ENCODE measurements at regions not wholly inside any gene's neighbourhood (a gene's known extent, or its start where the extent isn't known, plus 50 kb on each side); places are given as distances from the start of the nearest gene placed in this dataset.
"Not testable (repeated sequence)": the region's sequence is repeated elsewhere in the genome, so short reads cannot be mapped to it uniquely, and the experiment has no call there.

GRCh38 chr3:152891678-152892077, 56.7 kb downstream of the P2RY1 start:
- no peaks in the 10 kb centered on the region for H3K36me3 ChIP-seq (ENCODE audit: control insufficient read depth in 5 of 5, insufficient read depth in 5 of 5, low read length in 5 of 5)
- no peaks in the 10 kb centered on the region for H3K27me3 ChIP-seq (ENCODE audit: control insufficient read depth in 5 of 5, insufficient read depth in 4 of 5, low read length in 5 of 5)
- H3K4me1 ChIP-seq (ENCODE audit: control insufficient read depth in 5 of 5, insufficient read depth in 5 of 5, low read length in 5 of 5) = no peaks in the 10 kb centered on the region
- no peak overlapping the region for H3K4me3 ChIP-seq (ENCODE audit: low read depth in 1 of 5, low read length in 5 of 5)
- no peaks in the 10 kb centered on the region for H3K9me3 ChIP-seq (ENCODE audit: control insufficient read depth in 5 of 5, low read length in 5 of 5)
- no peak overlapping the region for H3K9ac ChIP-seq (ENCODE audit: low read length in 5 of 5)
- H3K27ac ChIP-seq (ENCODE audit: low read depth, low read length) = no peak overlapping the region

GRCh38 chr3:152892446-152892845, 57.5 kb downstream of the P2RY1 start:
- H3K9ac ChIP-seq (ENCODE audit: low read length in 5 of 5) = no peak overlapping the region
- no peak overlapping the region for H3K27ac ChIP-seq (ENCODE audit: low read depth, low read length)
- H3K4me3 ChIP-seq (ENCODE audit: low read depth in 1 of 5, low read length in 5 of 5) = no peak overlapping the region
- H3K4me1 ChIP-seq (ENCODE audit: control insufficient read depth in 5 of 5, insufficient read depth in 5 of 5, low read length in 5 of 5) = no peaks in the 10 kb centered on the region
- H3K9me3 ChIP-seq (ENCODE audit: control insufficient read depth in 5 of 5, low read length in 5 of 5) = no peaks in the 10 kb centered on the region
- no peaks in the 10 kb centered on the region for H3K27me3 ChIP-seq (ENCODE audit: control insufficient read depth in 5 of 5, insufficient read depth in 4 of 5, low read length in 5 of 5)
- no peaks in the 10 kb centered on the region for H3K36me3 ChIP-seq (ENCODE audit: control insufficient read depth in 5 of 5, insufficient read depth in 5 of 5, low read length in 5 of 5)

GRCh38 chr3:152893647-152894046, 58.7 kb downstream of the P2RY1 start:
- no peaks in the 10 kb centered on the region for H3K27me3 ChIP-seq (ENCODE audit: control insufficient read depth in 5 of 5, insufficient read depth in 4 of 5, low read length in 5 of 5)
- no peaks in the 10 kb centered on the region for H3K9me3 ChIP-seq (ENCODE audit: control insufficient read depth in 5 of 5, low read length in 5 of 5)
- no peak overlapping the region for H3K9ac ChIP-seq (ENCODE audit: low read length in 5 of 5)
- H3K4me3 ChIP-seq (ENCODE audit: low read depth in 1 of 5, low read length in 5 of 5) = no peak overlapping the region
- no peaks in the 10 kb centered on the region for H3K36me3 ChIP-seq (ENCODE audit: control insufficient read depth in 5 of 5, insufficient read depth in 5 of 5, low read length in 5 of 5)
- no peak overlapping the region for H3K27ac ChIP-seq (ENCODE audit: low read depth, low read length)
- H3K4me1 ChIP-seq (ENCODE audit: control insufficient read depth in 5 of 5, insufficient read depth in 5 of 5, low read length in 5 of 5) = no peaks in the 10 kb centered on the region

- no peaks in the 10 kb centered on the region for H3K36me3 ChIP-seq (ENCODE audit: control insufficient read depth in 5 of 5, insufficient read depth in 5 of 5, low read length in 5 of 5)
- H3K9ac ChIP-seq (ENCODE audit: low read length in 5 of 5) = no peak overlapping the region
- H3K27me3 ChIP-seq (ENCODE audit: control insufficient read depth in 5 of 5, insufficient read depth in 4 of 5, low read length in 5 of 5) = no peaks in the 10 kb centered on the region
- no peak overlapping the region for H3K4me3 ChIP-seq (ENCODE audit: low read depth in 1 of 5, low read length in 5 of 5)
- H3K27ac ChIP-seq (ENCODE audit: low read depth, low read length) = no peak overlapping the region
- no peaks in the 10 kb centered on the region for H3K9me3 ChIP-seq (ENCODE audit: control insufficient read depth in 5 of 5, low read length in 5 of 5)
- no peaks in the 10 kb centered on the region for H3K4me1 ChIP-seq (ENCODE audit: control insufficient read depth in 5 of 5, insufficient read depth in 5 of 5, low read length in 5 of 5)
Measured at GRCh38 chr3:152899306-152899705, 64.4 kb downstream of the P2RY1 start.

- Histone ChIP-seq H3K27me3 (ENCODE audit: control insufficient read depth in 5 of 5, insufficient read depth in 4 of 5, low read length in 5 of 5) (no peaks in the 10 kb centered on the region), H3K36me3 (ENCODE audit: control insufficient read depth in 5 of 5, insufficient read depth in 5 of 5, low read length in 5 of 5) (no peaks in the 10 kb centered on the region), H3K27ac (ENCODE audit: low read depth, low read length) (no peak overlapping the region), H3K4me3 (ENCODE audit: low read depth in 1 of 5, low read length in 5 of 5) (no peak overlapping the region), H3K4me1 (ENCODE audit: control insufficient read depth in 5 of 5, insufficient read depth in 5 of 5, low read length in 5 of 5) (no peaks in the 10 kb centered on the region), H3K9me3 (ENCODE audit: control insufficient read depth in 5 of 5, low read length in 5 of 5) (no peaks in the 10 kb centered on the region), H3K9ac (ENCODE audit: low read length in 5 of 5) (no peak overlapping the region)
Measured at GRCh38 chr3:152902141-152902669, 67.3 kb downstream of the P2RY1 start.

GRCh38 chr3:152905631-152906030, 70.7 kb downstream of the P2RY1 start:
- no peak overlapping the region for H3K27ac ChIP-seq (ENCODE audit: low read depth, low read length)
- no peaks in the 10 kb centered on the region for H3K36me3 ChIP-seq (ENCODE audit: control insufficient read depth in 5 of 5, insufficient read depth in 5 of 5, low read length in 5 of 5)
- H3K9me3 ChIP-seq (ENCODE audit: control insufficient read depth in 5 of 5, low read length in 5 of 5) = no peaks in the 10 kb centered on the region
- no peak overlapping the region for H3K9ac ChIP-seq (ENCODE audit: low read length in 5 of 5)
- peaks cover 0 to 8% (median 0%) of the 10 kb centered on the region in 5 donors for H3K4me1 ChIP-seq (ENCODE audit: control insufficient read depth in 5 of 5, insufficient read depth in 5 of 5, low read length in 5 of 5)
- no peaks in the 10 kb centered on the region for H3K27me3 ChIP-seq (ENCODE audit: control insufficient read depth in 5 of 5, insufficient read depth in 4 of 5, low read length in 5 of 5)
- no peak overlapping the region for H3K4me3 ChIP-seq (ENCODE audit: low read depth in 1 of 5, low read length in 5 of 5)

GRCh38 chr3:152909180-152909883, 74.4 kb downstream of the P2RY1 start:
- no peak overlapping the region for H3K27ac ChIP-seq (ENCODE audit: low read depth, low read length)
- no peaks in the 10 kb centered on the region for H3K27me3 ChIP-seq (ENCODE audit: control insufficient read depth in 5 of 5, insufficient read depth in 4 of 5, low read length in 5 of 5)
- H3K4me3 ChIP-seq (ENCODE audit: low read depth in 1 of 5, low read length in 5 of 5) = no peak overlapping the region
- H3K4me1 ChIP-seq (ENCODE audit: control insufficient read depth in 5 of 5, insufficient read depth in 5 of 5, low read length in 5 of 5) = peaks cover 0 to 8% (median 0%) of the 10 kb centered on the region in 5 donors
- peaks cover 0 to 3% (median 0%) of the 10 kb centered on the region in 5 donors for H3K9me3 ChIP-seq (ENCODE audit: control insufficient read depth in 5 of 5, low read length in 5 of 5)
- no peak overlapping the region for H3K9ac ChIP-seq (ENCODE audit: low read length in 5 of 5)
- H3K36me3 ChIP-seq (ENCODE audit: control insufficient read depth in 5 of 5, insufficient read depth in 5 of 5, low read length in 5 of 5) = no peaks in the 10 kb centered on the region

GRCh38 chr3:152910211-152910610, 75.3 kb downstream of the P2RY1 start:
- peaks cover 0 to 8% (median 0%) of the 10 kb centered on the region in 5 donors for H3K4me1 ChIP-seq (ENCODE audit: control insufficient read depth in 5 of 5, insufficient read depth in 5 of 5, low read length in 5 of 5)
- H3K4me3 ChIP-seq (ENCODE audit: low read depth in 1 of 5, low read length in 5 of 5) = no peak overlapping the region
- H3K27ac ChIP-seq (ENCODE audit: low read depth, low read length) = no peak overlapping the region
- H3K9ac ChIP-seq (ENCODE audit: low read length in 5 of 5) = no peak overlapping the region
- no peaks in the 10 kb centered on the region for H3K36me3 ChIP-seq (ENCODE audit: control insufficient read depth in 5 of 5, insufficient read depth in 5 of 5, low read length in 5 of 5)
- H3K27me3 ChIP-seq (ENCODE audit: control insufficient read depth in 5 of 5, insufficient read depth in 4 of 5, low read length in 5 of 5) = no peaks in the 10 kb centered on the region
- peaks cover 0 to 3% (median 0%) of the 10 kb centered on the region in 5 donors for H3K9me3 ChIP-seq (ENCODE audit: control insufficient read depth in 5 of 5, low read length in 5 of 5)

GRCh38 chr3:152910966-152911365, 76.0 kb downstream of the P2RY1 start:
- H3K4me3 ChIP-seq (ENCODE audit: low read depth in 1 of 5, low read length in 5 of 5) = no peak overlapping the region
- no peaks in the 10 kb centered on the region for H3K27me3 ChIP-seq (ENCODE audit: control insufficient read depth in 5 of 5, insufficient read depth in 4 of 5, low read length in 5 of 5)
- H3K4me1 ChIP-seq (ENCODE audit: control insufficient read depth in 5 of 5, insufficient read depth in 5 of 5, low read length in 5 of 5) = peaks cover 0 to 8% (median 0%) of the 10 kb centered on the region in 5 donors
- H3K9me3 ChIP-seq (ENCODE audit: control insufficient read depth in 5 of 5, low read length in 5 of 5) = peaks cover 0 to 3% (median 0%) of the 10 kb centered on the region in 5 donors
- H3K36me3 ChIP-seq (ENCODE audit: control insufficient read depth in 5 of 5, insufficient read depth in 5 of 5, low read length in 5 of 5) = no peaks in the 10 kb centered on the region
- H3K27ac ChIP-seq (ENCODE audit: low read depth, low read length) = no peak overlapping the region
- no peak overlapping the region for H3K9ac ChIP-seq (ENCODE audit: low read length in 5 of 5)

- H3K27ac ChIP-seq (ENCODE audit: low read depth, low read length); H3K4me1 ChIP-seq (ENCODE audit: control insufficient read depth in 5 of 5, insufficient read depth in 5 of 5, low read length in 5 of 5); H3K9me3 ChIP-seq (ENCODE audit: control insufficient read depth in 5 of 5, low read length in 5 of 5); H3K36me3 ChIP-seq (ENCODE audit: control insufficient read depth in 5 of 5, insufficient read depth in 5 of 5, low read length in 5 of 5); H3K9ac ChIP-seq (ENCODE audit: low read length in 5 of 5); H3K4me3 ChIP-seq (ENCODE audit: low read depth in 1 of 5, low read length in 5 of 5); H3K27me3 ChIP-seq (ENCODE audit: control insufficient read depth in 5 of 5, insufficient read depth in 4 of 5, low read length in 5 of 5): not testable (repeated sequence)
Measured at GRCh38 chr3:152914743-152915142, 79.8 kb downstream of the P2RY1 start.
